GM18517 (cell line): ENCODE measurements at regions not wholly inside any gene's neighbourhood (a gene's known extent, or its start where the extent isn't known, plus 50 kb on each side); places are given as distances from the start of the nearest gene placed in this dataset.

Source experiments
- ATAC-seq: cut with Tn5 transposase; IDR thresholded peaks from one replicate; pipeline ENCODE4 v1.9.1; 2021; ENCODE audit warnings: mild to moderate bottlenecking, moderate library complexity; ENCODE audit not compliant: unreplicated experiment

DNA sequence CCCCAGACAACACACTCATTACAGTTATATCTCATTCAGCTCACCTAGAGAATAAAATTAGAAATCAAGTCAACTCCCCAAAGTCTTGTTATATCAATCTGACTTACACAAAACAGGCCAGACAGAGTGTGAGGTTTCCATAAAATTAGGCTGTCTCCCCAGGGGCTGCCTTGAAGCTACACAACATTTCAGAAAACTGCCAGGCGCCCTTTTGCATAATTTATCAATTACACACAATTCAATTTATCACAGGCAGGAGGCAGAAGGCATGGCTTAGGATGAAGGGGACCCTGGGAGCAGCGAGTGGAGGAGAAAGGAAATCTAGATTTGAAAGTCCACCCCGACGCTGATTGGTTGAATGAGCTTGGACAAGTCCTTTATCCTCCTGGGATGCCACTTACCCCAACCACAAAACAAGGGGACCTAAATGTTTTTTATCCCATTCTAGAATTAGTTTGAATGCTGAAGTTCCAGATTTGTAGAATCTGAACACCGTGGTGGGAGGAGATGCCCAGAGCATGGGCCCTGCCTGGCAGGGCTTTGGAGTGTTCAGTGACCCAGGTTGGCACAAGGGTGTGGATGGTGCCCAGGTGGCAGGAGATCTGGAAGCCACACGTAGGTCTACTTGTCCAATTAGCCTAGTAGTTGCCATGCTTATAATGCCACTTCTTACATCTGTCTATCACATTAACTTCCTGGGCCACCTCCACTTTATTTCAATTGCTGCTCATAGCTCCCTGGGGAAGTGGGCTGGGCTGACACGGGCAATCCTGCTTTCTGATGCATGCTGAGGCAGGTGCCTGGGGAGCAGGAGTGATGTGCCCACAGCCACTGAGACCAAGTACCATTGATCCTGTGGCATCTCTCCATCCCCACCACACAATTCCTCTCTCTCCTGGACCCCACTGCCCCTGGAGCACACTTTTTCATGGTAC lies 119.8 kb upstream of the TLE3 start:
- no peak for ATAC-seq

DNA sequence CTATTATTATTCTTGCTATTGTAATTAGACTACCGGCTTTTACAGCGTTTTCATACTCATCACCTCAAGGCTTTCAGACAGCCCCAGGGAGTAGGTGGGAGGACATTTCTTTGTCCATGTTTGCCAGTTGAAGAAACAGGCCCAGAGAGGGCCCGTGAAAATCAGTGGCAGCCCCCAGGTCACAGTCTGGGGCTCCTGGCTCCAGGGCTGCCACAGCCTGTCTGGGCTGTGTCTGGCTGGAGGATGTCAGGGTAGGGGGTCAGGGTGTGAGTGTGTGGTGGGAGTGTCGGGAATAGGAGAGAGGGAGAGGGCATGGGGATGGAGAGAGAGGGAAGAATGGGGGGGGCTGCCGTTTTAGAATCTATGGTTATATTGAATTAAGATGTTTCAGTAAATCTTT lies 118.2 kb upstream of the TLE3 start:
- ATAC-seq = no peak

DNA sequence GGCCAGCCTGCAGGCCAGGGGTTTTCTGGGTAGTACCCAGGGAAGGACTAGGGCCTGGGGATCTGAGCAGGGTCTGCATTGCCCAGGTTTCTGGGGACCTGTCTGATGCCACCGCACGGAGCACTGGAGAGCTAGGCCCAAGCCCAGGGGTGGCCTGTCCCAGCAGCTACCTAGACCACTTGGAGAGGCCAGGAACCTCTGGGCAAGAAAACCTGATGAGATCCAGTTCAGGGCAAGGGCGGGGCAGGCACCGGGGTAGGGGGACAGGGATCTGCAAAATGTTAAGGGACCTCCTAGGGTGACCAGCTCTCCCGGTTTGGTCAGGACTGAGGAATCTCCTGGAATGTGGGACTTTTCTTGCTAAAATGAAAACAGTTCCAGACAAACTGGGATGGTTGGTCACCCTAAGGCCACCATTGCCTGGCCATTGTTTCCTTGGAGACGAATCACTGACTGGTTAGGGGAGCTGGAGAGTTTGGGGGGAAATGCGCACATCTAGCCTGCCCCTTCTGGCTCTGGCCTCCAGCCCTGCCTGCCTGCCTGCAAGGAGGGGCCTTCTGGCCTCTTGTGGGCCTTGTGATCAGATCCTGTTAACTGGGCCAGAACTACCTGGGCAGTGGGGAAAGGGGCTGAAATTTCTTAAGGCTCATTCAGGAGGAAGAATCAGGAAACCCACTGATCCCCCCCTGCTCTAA lies 117.4 kb upstream of the TLE3 start:
- no peak for ATAC-seq

DNA sequence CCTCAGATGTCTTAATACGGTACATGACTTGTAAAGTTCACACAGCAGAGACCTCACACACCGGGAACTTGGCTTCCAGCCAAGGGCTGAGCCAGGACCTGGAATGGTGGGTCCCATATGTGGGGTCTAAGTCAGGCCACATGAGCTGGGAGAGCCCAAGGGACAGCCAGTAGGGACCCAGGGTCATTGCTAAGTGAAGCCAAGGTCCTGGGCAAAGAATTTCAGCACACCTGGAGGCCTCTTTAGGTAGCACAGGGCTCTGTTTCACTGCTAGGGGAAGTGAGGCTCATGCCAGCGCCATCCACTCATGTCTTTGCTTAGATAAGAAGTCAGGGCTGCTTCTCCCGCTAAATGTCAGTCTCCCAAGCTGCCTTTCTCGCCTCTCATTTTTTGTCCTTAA lies 116.6 kb upstream of the TLE3 start:
- ATAC-seq = no peak

DNA sequence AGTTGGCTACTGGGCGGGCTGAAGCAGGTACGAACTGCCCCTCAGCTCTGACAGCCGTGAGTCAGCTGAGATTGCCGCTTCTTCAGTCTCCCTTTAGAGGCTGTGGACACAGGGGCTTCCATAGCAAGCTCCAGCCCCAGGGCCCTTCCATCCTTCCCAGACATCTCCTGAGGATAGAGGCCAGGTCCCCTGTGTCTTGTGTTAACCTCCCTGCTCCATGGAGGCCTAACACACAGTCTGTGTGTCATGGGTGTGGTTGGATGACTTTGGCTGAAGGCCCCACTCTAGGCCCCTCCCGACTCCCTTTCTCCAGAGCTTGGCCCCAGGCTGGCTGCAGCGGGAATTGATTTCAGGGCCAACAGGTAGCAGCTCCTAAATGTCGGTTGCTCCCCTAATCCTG lies 116.1 kb upstream of the TLE3 start:
- no peak for ATAC-seq

DNA sequence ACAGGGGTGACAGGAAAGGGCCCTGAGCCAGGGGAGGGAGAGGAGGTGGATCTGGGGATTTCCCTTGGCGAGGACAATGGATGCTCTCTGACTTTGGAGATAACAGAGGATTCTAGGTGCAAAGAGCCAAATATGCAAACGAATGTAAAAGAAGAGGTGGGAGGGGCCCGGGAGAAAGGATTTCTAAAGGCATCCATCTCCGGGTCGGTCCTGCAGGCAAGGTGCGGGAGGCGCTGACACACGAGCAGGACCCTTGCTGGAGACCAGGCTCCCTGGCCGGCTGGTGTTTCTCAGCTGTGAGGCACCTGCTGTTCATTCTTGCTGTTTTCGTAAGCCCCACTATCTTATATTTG lies 115.2 kb upstream of the TLE3 start:
- no peak for ATAC-seq

DNA sequence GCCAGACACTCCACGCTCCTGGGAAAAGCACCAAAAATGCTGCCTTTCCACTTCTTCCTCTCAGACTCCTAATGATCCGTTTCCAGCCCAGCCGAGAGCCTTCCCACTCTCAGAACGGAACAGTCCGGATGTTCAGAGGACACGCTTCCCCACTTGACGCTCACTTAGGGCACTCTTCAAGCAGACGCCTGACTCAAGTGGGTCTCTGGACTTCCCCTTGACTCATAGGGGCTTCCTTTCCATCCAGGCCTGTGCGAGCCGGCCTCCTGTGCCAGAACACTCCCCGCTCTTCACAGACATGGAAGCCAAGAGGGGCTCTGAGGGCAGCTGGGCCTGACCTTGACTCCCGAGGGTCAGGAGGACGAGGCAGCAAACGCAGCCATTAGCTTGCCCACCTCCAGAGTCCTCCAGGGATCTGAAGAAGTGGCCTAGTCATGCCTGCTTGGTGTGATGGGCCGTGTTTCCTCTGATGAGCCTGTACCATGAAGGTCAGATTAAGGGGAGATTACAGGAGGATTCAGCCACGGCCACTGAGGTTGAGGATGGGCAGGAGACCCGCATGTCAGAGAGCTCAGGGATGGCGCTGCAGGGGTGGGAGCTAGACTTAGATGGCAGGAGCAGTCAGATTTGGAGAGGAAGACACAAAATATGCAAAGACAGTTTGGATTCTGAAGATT lies 114.7 kb upstream of the TLE3 start:
- ATAC-seq = no peak

DNA sequence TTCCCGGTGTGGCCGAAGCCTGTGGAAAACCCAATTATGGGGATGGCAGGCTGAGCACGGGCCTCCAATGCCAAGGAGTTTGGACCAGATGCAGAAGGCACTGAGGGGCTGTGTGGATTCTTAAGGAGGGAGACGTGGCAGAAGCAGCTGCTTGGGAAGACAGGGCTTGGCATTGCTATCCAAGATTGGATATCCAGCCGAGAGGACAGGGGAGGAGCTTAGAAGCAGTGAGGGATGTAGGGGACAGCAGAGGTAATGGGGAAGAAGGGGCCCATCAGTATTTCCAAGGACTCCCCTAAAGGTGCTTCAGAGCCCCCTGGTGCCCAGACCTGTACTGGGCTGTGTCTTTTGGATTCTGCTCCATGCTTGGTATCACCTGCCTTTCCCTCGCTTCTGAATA lies 112.8 kb upstream of the TLE3 start:
- no peak for ATAC-seq

DNA sequence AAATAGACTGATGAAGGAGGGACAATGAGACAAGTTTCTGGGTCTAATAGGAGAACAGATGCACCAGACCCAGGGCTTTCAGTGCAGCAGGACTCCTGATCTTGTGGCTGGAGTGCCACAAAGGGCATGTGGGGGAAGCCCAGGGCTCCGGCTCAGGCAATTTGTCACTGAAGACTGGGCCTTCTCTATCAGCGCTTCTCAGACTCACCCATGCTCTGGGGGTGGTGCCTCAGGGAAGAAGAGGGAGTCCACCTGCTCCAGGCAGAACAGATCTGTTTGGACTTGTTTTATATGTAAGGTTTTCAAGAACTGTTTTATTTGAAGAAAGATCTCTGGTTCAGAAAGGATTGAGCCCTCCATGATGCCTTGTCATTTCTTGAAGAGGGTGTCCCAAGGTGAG lies 112.4 kb upstream of the TLE3 start:
- ATAC-seq = no peak

DNA sequence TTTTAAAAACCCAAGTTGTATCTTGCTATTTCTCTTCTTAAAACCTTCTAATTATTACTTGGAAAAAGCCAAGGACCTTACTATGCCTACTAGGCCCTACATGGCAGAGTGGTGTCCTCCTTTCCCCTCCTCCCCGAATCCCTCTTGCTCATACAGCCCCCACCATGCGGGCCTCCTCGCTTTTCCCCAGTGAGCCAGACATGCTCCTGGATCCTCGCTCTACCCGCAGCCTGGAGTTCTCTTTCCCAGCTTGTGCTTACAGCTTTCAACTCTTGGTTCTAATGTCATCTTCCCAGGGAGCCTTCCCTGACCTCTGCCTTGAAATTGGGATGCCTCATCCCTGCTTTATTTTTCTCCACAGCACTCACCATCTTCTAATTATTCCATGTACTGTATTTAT lies 111.8 kb upstream of the TLE3 start:
- no peak for ATAC-seq

DNA sequence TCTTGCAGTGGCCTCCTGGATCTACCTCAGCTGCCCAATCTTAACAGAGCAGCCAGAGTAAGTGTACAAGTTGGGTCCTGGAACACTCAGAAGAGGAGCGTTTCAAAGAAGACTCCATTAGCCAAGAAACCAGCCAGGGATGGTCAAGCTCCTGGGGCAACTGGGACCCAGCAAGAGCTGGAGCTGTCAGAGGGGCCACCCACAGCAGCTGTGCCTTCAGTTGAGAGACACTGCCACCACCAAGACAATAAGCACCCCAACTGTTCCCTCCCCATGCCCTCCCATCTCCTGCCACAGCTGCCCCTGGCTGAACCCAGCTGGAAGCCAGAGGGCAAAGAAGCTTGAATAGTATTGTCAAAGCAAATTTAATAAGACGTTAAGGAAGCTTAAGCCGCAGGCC lies 110.6 kb upstream of the TLE3 start:
- ATAC-seq = no peak

DNA sequence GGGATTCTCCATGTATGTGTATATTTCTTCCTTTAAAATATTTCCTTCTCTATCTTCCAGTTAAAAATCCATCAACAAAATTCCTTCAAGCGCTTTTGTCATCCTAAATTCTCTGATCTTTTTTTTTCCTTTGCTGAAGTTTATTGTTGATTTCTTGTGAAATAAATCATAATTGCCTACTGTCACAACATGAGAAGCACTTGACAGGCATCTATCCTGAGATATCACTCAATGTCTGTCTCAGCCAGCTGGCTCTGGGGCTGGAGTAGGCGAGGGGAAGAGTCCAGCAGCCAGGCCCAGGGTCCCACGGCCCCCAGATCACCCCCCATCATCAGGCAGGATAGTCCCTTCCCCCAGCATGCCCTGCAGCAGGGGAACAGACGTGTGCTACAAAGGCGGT lies 109.0 kb upstream of the TLE3 start:
- no peak for ATAC-seq

DNA sequence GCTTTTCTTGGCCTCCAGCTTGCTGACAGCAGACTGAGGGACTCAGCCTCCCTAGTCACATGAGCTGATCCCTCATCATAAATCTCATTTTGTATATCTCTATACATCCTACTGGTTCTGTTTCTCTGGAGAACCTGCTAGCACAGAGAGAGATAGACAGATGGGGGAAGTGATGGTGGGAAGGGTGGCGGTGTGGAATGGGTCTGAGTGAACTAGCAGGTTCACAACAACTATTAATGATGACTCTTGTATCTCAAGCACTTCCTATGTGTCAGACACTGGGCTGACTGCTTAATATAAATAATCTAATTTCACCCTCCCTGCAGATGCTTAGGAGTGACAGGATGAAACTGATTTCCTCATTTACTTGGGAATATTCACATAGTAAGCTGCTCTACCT lies 106.9 kb upstream of the TLE3 start:
- no peak for ATAC-seq

DNA sequence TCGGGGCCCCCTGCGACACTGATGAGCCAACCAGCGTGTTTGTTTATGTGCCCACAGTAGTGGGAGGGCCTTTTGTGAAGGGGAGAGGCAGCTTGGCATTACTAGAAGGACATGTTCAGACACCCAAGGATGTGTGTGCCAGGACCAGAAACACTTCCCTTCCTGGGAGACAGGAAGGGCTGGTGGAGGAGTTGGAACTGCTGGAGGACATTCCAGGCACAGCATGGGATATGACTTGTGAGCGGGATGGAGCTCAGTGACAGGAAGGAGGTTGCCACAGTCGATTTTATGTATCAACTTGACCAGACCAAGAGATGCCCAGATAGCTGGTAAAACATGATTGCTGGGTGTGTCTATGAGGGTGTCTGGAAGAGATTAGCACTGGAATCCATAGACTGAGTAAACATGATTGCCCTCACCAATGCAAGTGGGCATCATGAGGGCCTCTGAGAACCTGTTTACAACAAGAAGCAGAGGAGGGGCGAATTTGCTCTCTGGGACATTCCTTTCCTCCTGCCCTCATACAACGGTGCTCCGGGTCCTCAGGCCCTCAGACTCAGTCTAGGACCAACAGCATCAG lies 106.4 kb upstream of the TLE3 start:
- ATAC-seq = no peak

DNA sequence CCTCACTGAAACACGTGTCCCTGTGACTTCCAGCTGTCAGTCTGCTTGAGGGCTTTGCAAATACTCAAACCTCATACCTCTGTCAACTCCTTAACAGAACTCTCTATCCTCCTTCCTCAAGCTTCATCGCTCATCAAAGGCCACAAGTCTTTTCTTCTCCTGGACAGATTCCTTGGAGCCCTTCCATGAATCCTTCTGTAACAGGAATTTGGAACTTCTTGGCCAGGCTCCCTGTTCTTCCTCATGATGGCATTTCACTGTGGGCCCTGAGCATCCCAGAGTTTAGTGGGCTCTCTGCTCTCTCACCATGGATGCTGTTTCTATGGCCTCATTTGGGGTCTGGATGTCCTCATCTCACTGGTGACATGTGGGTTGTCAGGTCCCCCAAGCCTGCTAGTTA lies 105.0 kb upstream of the TLE3 start:
- no peak for ATAC-seq

DNA sequence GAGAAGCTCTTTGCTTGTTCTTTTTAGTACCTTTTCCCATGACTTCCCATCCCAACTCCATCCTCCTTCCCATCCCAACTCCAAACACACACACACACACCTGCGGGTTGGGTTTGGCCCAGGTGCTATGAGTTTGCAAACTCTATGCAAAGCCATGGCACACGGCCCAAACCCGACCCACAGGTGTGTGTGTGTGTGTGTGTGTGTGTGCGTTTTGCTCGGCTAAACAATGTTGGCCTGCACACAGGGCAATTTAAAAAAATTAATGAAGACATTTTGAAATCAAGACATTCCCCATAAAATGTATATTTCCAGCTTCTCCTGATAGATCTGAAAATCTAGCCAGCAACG lies 103.7 kb upstream of the TLE3 start:
- no peak for ATAC-seq

DNA sequence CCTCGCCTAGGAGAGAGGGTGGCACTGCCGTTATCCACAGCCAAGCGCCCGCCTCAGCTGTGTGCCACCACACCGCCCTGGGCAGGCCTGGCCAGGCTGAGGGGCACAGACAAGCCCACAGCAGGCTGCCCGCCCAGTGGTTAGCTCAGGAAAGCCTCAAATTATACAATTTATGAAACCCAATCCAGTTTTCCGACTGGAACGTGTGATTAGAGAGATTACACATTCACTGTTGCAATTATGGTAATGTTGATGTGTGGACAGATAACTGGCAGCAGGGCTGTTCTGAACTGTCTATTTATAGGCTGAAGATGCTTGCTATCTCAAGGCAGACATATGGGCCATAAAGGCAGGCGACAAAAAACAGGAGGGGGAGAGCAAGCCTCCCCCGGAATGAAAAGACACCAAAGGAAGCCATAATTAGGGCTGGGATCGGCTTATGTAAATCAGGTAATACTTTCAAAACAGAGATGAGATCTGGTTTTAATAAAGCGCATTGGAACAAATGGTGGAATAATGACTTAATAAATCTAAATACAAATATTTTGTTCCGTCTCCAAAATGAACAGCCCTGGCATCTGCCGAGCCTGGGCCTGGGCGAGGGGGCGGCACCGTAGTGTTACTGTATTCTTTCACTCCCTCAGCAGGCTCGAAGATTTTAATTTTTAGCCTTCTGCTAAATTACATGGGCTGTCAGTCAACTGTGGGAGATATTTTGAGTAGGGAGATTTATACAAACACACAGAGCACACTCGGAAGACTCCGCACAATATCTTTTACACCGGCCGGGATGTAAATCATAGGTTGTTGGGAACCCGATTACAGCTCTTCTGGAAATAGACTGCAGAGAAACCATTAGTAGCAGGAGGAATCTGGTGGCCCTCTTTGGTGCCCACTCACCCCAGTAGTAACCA lies 103.1 kb upstream of the TLE3 start:
- no peak for ATAC-seq

DNA sequence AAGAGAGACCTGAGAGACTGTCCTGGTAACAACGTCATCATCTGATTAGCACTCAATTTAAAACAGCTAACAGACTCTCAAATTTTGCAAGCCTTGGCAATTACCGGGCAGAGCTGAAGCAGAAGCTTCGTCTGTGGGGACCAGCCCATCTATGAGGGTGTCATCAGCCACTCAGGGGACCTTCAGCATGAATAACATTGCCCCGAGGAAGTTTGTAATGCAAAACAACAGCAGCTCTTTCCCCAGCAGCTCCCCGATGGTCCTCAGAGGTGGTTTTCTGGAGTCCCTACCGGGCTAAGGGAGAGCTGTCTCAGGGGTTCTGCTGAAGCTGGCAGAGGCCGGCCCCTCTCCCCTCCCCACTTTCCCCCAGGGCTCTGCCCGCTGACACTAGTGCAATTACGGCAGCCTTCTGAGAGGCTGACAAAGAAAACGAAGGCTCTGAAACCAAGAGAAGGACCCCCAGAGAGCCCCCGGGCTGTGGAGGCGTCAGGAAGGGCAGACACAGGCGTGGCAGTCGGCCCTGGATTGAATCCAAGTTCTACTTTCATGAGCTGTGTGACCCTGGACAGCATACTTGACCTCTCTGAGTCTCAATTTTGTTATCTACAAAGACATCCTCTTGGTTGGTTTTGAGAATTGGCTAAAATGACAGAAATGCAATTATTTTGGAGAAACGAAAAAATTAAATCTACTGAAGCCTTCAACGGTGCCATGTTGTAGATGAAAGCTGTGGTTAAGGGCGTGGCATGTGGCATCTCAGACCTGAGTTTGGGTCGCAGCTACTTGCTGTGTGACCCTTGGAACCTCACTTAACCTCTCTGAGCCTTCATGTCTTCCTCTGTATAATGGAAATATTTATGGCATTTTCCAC lies 102.1 kb upstream of the TLE3 start:
- ATAC-seq = no peak

DNA sequence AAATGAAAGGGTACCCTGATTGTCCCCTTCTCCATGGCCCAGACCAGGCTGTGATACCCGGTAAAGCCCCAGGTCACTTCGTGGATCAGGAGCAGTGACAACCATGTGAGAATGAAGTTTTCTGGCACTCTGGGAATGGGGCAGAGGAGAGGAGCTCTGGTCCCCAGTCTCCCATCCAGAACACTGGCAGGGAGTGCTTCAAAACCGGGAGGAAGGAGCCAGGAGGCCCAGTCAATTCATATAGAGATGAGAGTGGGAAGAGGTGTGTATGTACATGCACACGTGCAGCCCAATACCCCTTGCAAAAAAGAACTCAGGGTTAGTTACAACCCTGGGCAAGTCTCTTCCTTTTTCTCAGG lies 101.4 kb upstream of the TLE3 start:
- ATAC-seq = no peak
